Brain microvascular endothelial cell (primary cell): ENCODE measurements at regions not wholly inside any gene's neighbourhood (a gene's known extent, or its start where the extent isn't known, plus 50 kb on each side); places are given as distances from the start of the nearest gene placed in this dataset.
A peak's percentile ranks its signal among the peaks of the same experiment; 100 is the strongest.

ENCODE experiments used
- DNase-seq: peaks from one replicate; pipeline ENCODE4 v3.0.0-alpha.2; 2020
- H3K27ac ChIP-seq: fragments of 250-450 bp; sonication (Bioruptor Pico); 2 replicates; pipeline ENCODE4 v1.5.1; 2020; ENCODE audit warnings: mild to moderate bottlenecking, moderate library complexity
- H3K27me3 ChIP-seq: fragments of 250-450 bp; sonication (Bioruptor Pico); replicated peaks from 2 replicates; pipeline ENCODE4 v1.5.1; 2020; ENCODE audit warnings: mild to moderate bottlenecking
- H3K36me3 ChIP-seq: fragments of 250-450 bp; sonication (Bioruptor Pico); replicated peaks from 2 replicates; pipeline ENCODE4 v1.5.1; 2020; ENCODE audit warnings: mild to moderate bottlenecking
- H3K4me3 ChIP-seq: 2 replicates; pipeline ENCODE4 v1.5.1; 2011; ENCODE audit warnings: low read depth, mild to moderate bottlenecking, control low read depth, low read length, moderate library complexity
- CTCF ChIP-seq: IDR thresholded peaks from 2 replicates; pipeline ENCODE4 v1.5.1; 2011; ENCODE audit warnings: low read depth, mild to moderate bottlenecking, moderate library complexity, low read length, control low read depth, inconsistent platforms; ENCODE audit errors: missing control alignments
- in situ Hi-C: cut with HindIII; loops from 2 replicates; pipeline ENCODE4 v1.10.0; 2017; ENCODE audit warnings: low sequenced_read_pairs, low pct_ligation_motif_present

GRCh38 chr1:100615686-100616085 lies 77.7 kb downstream of the GPR88 start:
- H3K36me3 ChIP-seq: no peaks in the 10 kb centered on the region
- no peak overlapping the region for H3K4me3 ChIP-seq
- H3K27ac ChIP-seq: no peak overlapping the region
- no peak for TF ChIP-seq CTCF
- in situ Hi-C loops: no loop called here
- no peaks in the 10 kb centered on the region for H3K27me3 ChIP-seq
- DNase-seq: no peak

- in situ Hi-C loops: no loop called here
- TF ChIP-seq CTCF: no peak
- DNase-seq: no peak
Observed at GRCh38 chr1:100616121-100616621, 78.2 kb downstream of the GPR88 start.

GRCh38 chr1:100622037-100622436 lies 84.1 kb downstream of the GPR88 start:
- Histone ChIP-seq H3K36me3 (no peaks in the 10 kb centered on the region), H3K27ac (peak overlapping the region; percentile 96), H3K4me3 (no peak overlapping the region), H3K27me3 (no peaks in the 10 kb centered on the region)
- peak; percentile 99 for DNase-seq
- no peak for TF ChIP-seq CTCF
- in situ Hi-C loops: loop anchor here (10.0 kb wide), 1 partner anchor 243 kb away; no protein-coding TSS in a partner anchor

More at GRCh38 chr1:100616121-100616621, 78.2 kb downstream of the GPR88 start:
- H3K4me3 ChIP-seq: no peak overlapping the region
- H3K27ac ChIP-seq: no peak overlapping the region
- H3K27me3 ChIP-seq: no peaks in the 10 kb centered on the region
- no peaks in the 10 kb centered on the region for H3K36me3 ChIP-seq

GRCh38 chr1:100622506-100622905 lies 84.6 kb downstream of the GPR88 start:
- DNase-seq: no peak
- no peak overlapping the region for H3K4me3 ChIP-seq
- no peak for TF ChIP-seq CTCF
- H3K27ac ChIP-seq: peak overlapping the region; percentile 96
- H3K36me3 ChIP-seq: no peaks in the 10 kb centered on the region
- H3K27me3 ChIP-seq: no peaks in the 10 kb centered on the region
- in situ Hi-C loops: loop anchor here (10.0 kb wide), 1 partner anchor 242 kb away; no protein-coding TSS in a partner anchor

GRCh38 chr1:100622966-100623762 lies 85.2 kb downstream of the GPR88 start:
- Histone ChIP-seq H3K27me3 (no peaks in the 10 kb centered on the region), H3K36me3 (no peaks in the 10 kb centered on the region), H3K27ac (peak overlapping the region; percentile 96), H3K4me3 (no peak overlapping the region)
- TF ChIP-seq CTCF: no peak
- in situ Hi-C loops: loop anchor here (10.0 kb wide), 1 partner anchor 242 kb away; no protein-coding TSS in a partner anchor
- DNase-seq: peak; percentile 68
